HEK293 (cell line): ENCODE measurements at regions not wholly inside any gene's neighbourhood (a gene's known extent, or its start where the extent isn't known, plus 50 kb on each side); places are given as distances from the start of the nearest gene placed in this dataset.

ENCODE experiments used
- CTCF ChIA-PET: fragments of 350-600 bp; formaldehyde crosslinking; extraction: SDS; loops from one replicate; lab custom pipeline; 2021; ENCODE audit warnings: antibody characterized with exemption; lab: Yijun Ruan, JAX
- POLR2A ChIA-PET: fragments of 300-600 bp; formaldehyde crosslinking; extraction: SDS; loops from one replicate; lab custom pipeline; 2020; ENCODE audit warnings: antibody characterized with exemption, inconsistent platforms; lab: Yijun Ruan, JAX
- H3K27ac ChIP-seq: fragments of 200-500 bp; sonication (Bioruptor generic); 2 replicates; pipeline ENCODE4 v1.5.1; 2014; ENCODE audit warnings: low read depth, low read length, control low read depth, inconsistent platforms; ENCODE audit errors: extremely low read depth
- H3K36me3 ChIP-seq, 2 experiments: fragments of 200-500 bp in 1 of 2; sonication (Bioruptor generic) in 1 of 2; 1 replicate in 1 of 2; 2 replicates in 1 of 2; pipeline ENCODE4 v1.5.1; 2014 to 2017; ENCODE audit warnings: inconsistent platforms in 2 of 2, low read length in 2 of 2; ENCODE audit not compliant: control insufficient read depth in 2 of 2, insufficient read depth in 1 of 2
- H3K4me1 ChIP-seq: fragments of 200-500 bp; sonication (Bioruptor generic); 2 replicates; pipeline ENCODE4 v1.5.1; 2014; ENCODE audit warnings: mild to moderate bottlenecking, low read length, inconsistent platforms; ENCODE audit not compliant: control insufficient read depth, insufficient read depth
- H3K4me3 ChIP-seq: 2 replicates; pipeline ENCODE4 v1.5.1; 2011; ENCODE audit warnings: low read depth, mild to moderate bottlenecking, control low read depth, low read length, moderate library complexity
- H3K9me3 ChIP-seq: fragments of 200-500 bp; sonication (Bioruptor generic); 2 replicates; pipeline ENCODE4 v1.5.1; 2014; ENCODE audit warnings: low read depth, low read length, inconsistent platforms; ENCODE audit not compliant: control insufficient read depth, insufficient read depth
- EGR2 ChIP-seq: fragments of 450-650 bp; formaldehyde crosslinking; IDR thresholded peaks from 2 replicates; pipeline ENCODE4 v1.5.1; 2016; ENCODE audit warnings: low read depth, missing biosample characterization, missing genetic modification characterization
- GLI4 ChIP-seq: fragments of 450-650 bp; formaldehyde crosslinking; IDR thresholded peaks from 2 replicates; pipeline ENCODE4 v1.5.1; 2016; ENCODE audit warnings: missing biosample characterization, missing genetic modification characterization
- KLF1 ChIP-seq: fragments of 450-650 bp; formaldehyde crosslinking; IDR thresholded peaks from 2 replicates; pipeline ENCODE4 v1.5.1; 2016; ENCODE audit warnings: missing biosample characterization, missing genetic modification characterization
- KLF10 ChIP-seq: fragments of 450-650 bp; IDR thresholded peaks from 2 replicates; pipeline ENCODE4 v1.5.1; 2018; ENCODE audit warnings: missing biosample characterization, mild to moderate bottlenecking, missing genetic modification characterization
- PATZ1 ChIP-seq: fragments of 450-650 bp; formaldehyde crosslinking; IDR thresholded peaks from 2 replicates; pipeline ENCODE4 v1.5.1; 2016; ENCODE audit warnings: missing biosample characterization, missing genetic modification characterization
- PRDM6 ChIP-seq: fragments of 450-650 bp; formaldehyde crosslinking; IDR thresholded peaks from 2 replicates; pipeline ENCODE4 v1.5.1; 2017; ENCODE audit warnings: missing biosample characterization, missing genetic modification characterization
- SP3 ChIP-seq: fragments of 450-650 bp; formaldehyde crosslinking; IDR thresholded peaks from 2 replicates; pipeline ENCODE4 v1.5.1; 2016; ENCODE audit warnings: missing biosample characterization, missing genetic modification characterization
- TCF7L2 ChIP-seq: IDR thresholded peaks from 2 replicates; pipeline ENCODE4 v1.6.1; 2011; ENCODE audit warnings: low read depth, mild to moderate bottlenecking, inconsistent platforms, low read length, moderate library complexity, borderline replicate concordance
- WT1 ChIP-seq: fragments of 450-650 bp; formaldehyde crosslinking; IDR thresholded peaks from 2 replicates; pipeline ENCODE4 v1.5.1; 2016; ENCODE audit warnings: missing biosample characterization, missing genetic modification characterization
- ZBTB44 ChIP-seq: fragments of 450-650 bp; IDR thresholded peaks from 2 replicates; pipeline ENCODE4 v1.5.1; 2018; ENCODE audit warnings: missing biosample characterization, mild to moderate bottlenecking, missing genetic modification characterization
- ZNF138 ChIP-seq: fragments of 450-650 bp; formaldehyde crosslinking; IDR thresholded peaks from 2 replicates; pipeline ENCODE4 v1.5.1; 2016; ENCODE audit warnings: missing biosample characterization, missing genetic modification characterization, borderline replicate concordance
- ZNF174 ChIP-seq: fragments of 450-650 bp; formaldehyde crosslinking; IDR thresholded peaks from 2 replicates; pipeline ENCODE4 v1.5.0; 2017; ENCODE audit warnings: missing biosample characterization, mild to moderate bottlenecking, missing genetic modification characterization
- ZNF292 ChIP-seq: fragments of 450-650 bp; formaldehyde crosslinking; IDR thresholded peaks from 2 replicates; pipeline ENCODE4 v1.5.1; 2016; ENCODE audit warnings: low read depth, missing biosample characterization, missing genetic modification characterization, borderline replicate concordance
- ZNF335 ChIP-seq: fragments of 450-650 bp; formaldehyde crosslinking; conservative IDR thresholded peaks from 2 replicates; pipeline ENCODE4 v1.5.1; 2016; ENCODE audit warnings: missing biosample characterization, missing genetic modification characterization
- ZNF514 ChIP-seq: fragments of 450-650 bp; formaldehyde crosslinking; IDR thresholded peaks from 2 replicates; pipeline ENCODE4 v1.5.1; 2016; ENCODE audit warnings: missing biosample characterization, missing genetic modification characterization
- ZNF529 ChIP-seq: fragments of 450-650 bp; formaldehyde crosslinking; IDR thresholded peaks from 2 replicates; pipeline ENCODE4 v1.5.1; 2017; ENCODE audit warnings: missing genetic modification characterization, missing biosample characterization; ENCODE audit not compliant: insufficient replicate concordance
- ZNF555 ChIP-seq: fragments of 450-650 bp; formaldehyde crosslinking; conservative IDR thresholded peaks from 2 replicates; pipeline ENCODE4 v1.5.1; 2017; ENCODE audit warnings: missing biosample characterization, mild to moderate bottlenecking, missing genetic modification characterization, inconsistent platforms
- ZNF560 ChIP-seq: fragments of 450-650 bp; formaldehyde crosslinking; IDR thresholded peaks from 2 replicates; pipeline ENCODE4 v1.5.1; 2017; ENCODE audit warnings: missing biosample characterization, missing genetic modification characterization, borderline replicate concordance
- TF ChIP-seq, protein P1 (sequence below): fragments of 450-650 bp; formaldehyde crosslinking; IDR thresholded peaks from 2 replicates; pipeline ENCODE4 v1.5.1; 2016; ENCODE audit warnings: missing biosample characterization, missing genetic modification characterization
- TF ChIP-seq, protein P2 (sequence below): fragments of 450-650 bp; formaldehyde crosslinking; IDR thresholded peaks from 2 replicates; pipeline ENCODE4 v1.5.1; 2016; ENCODE audit warnings: missing biosample characterization, missing genetic modification characterization
- TF ChIP-seq, protein P3 (sequence below): fragments of 450-650 bp; formaldehyde crosslinking; IDR thresholded peaks from 2 replicates; pipeline ENCODE4 v1.5.1; 2016; ENCODE audit warnings: missing biosample characterization, missing genetic modification characterization

DNA sequence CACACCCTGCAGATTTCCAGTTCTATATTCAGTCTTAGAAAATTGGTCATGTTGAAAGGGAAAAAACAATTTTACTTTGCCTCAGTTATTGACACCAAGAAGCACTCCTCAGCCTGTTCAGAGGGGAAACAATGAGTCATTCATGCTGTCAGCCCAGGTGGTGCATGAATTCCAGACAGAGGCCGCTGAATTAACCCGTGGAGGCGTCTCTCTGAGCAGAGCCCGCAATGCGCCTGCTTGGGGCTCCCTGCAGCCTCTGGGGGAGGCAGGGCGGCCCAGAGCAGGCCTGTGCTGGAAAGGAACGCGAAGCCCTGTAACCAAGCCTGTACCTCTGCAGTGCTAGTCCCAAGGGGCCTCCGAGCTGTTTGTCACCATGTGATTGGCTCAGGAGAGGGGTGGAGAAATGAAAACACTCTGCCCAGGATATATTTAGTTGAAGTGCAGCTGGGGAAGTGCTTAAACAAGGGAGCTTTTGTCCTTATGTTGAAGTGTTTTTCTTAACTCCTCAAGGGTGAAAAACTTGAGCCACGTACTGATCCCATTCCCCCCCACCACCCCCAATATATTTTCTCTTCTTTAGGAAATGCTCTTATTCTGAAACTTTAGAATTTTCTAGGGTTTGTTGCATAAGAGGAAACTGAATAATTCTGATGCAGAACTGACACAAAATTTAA, 68.3 kb upstream of the CHD2 start (continued):
- TF ChIP-seq, protein P1, sequence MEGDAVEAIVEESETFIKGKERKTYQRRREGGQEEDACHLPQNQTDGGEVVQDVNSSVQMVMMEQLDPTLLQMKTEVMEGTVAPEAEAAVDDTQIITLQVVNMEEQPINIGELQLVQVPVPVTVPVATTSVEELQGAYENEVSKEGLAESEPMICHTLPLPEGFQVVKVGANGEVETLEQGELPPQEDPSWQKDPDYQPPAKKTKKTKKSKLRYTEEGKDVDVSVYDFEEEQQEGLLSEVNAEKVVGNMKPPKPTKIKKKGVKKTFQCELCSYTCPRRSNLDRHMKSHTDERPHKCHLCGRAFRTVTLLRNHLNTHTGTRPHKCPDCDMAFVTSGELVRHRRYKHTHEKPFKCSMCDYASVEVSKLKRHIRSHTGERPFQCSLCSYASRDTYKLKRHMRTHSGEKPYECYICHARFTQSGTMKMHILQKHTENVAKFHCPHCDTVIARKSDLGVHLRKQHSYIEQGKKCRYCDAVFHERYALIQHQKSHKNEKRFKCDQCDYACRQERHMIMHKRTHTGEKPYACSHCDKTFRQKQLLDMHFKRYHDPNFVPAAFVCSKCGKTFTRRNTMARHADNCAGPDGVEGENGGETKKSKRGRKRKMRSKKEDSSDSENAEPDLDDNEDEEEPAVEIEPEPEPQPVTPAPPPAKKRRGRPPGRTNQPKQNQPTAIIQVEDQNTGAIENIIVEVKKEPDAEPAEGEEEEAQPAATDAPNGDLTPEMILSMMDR = no peak
- TF ChIP-seq, protein P2, sequence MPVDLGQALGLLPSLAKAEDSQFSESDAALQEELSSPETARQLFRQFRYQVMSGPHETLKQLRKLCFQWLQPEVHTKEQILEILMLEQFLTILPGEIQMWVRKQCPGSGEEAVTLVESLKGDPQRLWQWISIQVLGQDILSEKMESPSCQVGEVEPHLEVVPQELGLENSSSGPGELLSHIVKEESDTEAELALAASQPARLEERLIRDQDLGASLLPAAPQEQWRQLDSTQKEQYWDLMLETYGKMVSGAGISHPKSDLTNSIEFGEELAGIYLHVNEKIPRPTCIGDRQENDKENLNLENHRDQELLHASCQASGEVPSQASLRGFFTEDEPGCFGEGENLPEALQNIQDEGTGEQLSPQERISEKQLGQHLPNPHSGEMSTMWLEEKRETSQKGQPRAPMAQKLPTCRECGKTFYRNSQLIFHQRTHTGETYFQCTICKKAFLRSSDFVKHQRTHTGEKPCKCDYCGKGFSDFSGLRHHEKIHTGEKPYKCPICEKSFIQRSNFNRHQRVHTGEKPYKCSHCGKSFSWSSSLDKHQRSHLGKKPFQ (tag by site-specific recombination) = no peak
- TF ChIP-seq ZBTB44 (peak; percentile 92), ZNF555 (tag by site-specific recombination) (no peak), PATZ1 (tag by site-specific recombination) (peak; percentile 93), ZNF529 (no peak), ZNF514 (no peak), EGR2 (tag by site-specific recombination) (0 out of 2 replicates have a peak, but pooled peaks have one; percentile 33), KLF1 (tag by site-specific recombination) (peak; percentile 54)
- TF ChIP-seq, all 188 proteins: peak for 58

- Histone ChIP-seq H3K27ac (peak overlapping the region; percentile 89), H3K36me3 (no peaks in the 10 kb centered on the region), H3K9me3 (no peaks in the 10 kb centered on the region), H3K4me3 (no peak overlapping the region), H3K4me1 (peaks cover 29% of the 10 kb centered on the region)
- POLR2A ChIA-PET = interaction anchor here (0.6 to 4.6 kb wide), 8 partner anchors 8 to 1901 kb away, joined by 3 to 193 read pairs (median 10); partner anchors contain the start of gene HDDC3
- TF ChIP-seq WT1 (tag by site-specific recombination) = no peak
- TF ChIP-seq, protein P3, sequence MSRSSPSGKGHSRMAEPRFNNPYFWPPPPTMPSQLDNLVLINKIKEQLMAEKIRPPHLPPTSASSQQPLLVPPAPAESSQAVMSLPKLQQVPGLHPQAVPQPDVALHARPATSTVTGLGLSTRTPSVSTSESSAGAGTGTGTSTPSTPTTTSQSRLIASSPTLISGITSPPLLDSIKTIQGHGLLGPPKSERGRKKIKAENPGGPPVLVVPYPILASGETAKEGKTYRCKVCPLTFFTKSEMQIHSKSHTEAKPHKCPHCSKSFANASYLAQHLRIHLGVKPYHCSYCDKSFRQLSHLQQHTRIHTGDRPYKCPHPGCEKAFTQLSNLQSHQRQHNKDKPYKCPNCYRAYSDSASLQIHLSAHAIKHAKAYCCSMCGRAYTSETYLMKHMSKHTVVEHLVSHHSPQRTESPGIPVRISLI (tag by site-specific recombination) = 0 out of 2 replicates have a peak, but pooled peaks have one; percentile 1
- TF ChIP-seq, all 188 proteins: peak for 1
- CTCF ChIA-PET = no interaction called here
Measured at GRCh38 chr15:92833106-92833433, 67.1 kb upstream of the CHD2 start.

GRCh38 chr15:92833493-92834271, 66.4 kb upstream of the CHD2 start:
- CTCF ChIA-PET = interaction anchor here (0.7 to 1.4 kb wide), 2 partner anchors 14 to 120 kb away, joined by 3 to 4 read pairs; no protein-coding TSS in a partner anchor
- H3K36me3 ChIP-seq = no peaks in the 10 kb centered on the region
- POLR2A ChIA-PET = interaction anchor here (1.0 to 4.6 kb wide), 4 partner anchors 9 to 32 kb away, joined by 3 to 103 read pairs (median 33); no protein-coding TSS in a partner anchor
- peak overlapping the region; percentile 89; the same call in 1 of the 2 replicates for H3K27ac ChIP-seq
- no peak overlapping the region for H3K4me3 ChIP-seq
- H3K9me3 ChIP-seq = no peaks in the 10 kb centered on the region
- peaks cover 29% of the 10 kb centered on the region for H3K4me1 ChIP-seq
- TF ChIP-seq GLI4 (tag by site-specific recombination) (no peak), ZNF138 (tag by site-specific recombination) (no peak), PRDM6 (tag by site-specific recombination) (no peak), ZNF335 (tag by site-specific recombination) (no peak), ZNF292 (tag by site-specific recombination) (no peak), ZNF174 (tag by site-specific recombination) (no peak), TCF7L2 (no peak), ZNF560 (tag by site-specific recombination) (no peak), KLF10 (tag by site-specific recombination) (no peak), SP3 (tag by site-specific recombination) (no peak)
